IMR-90 (cell line): ENCODE measurements at regions not wholly inside any gene's neighbourhood (a gene's known extent, or its start where the extent isn't known, plus 50 kb on each side); places are given as distances from the start of the nearest gene placed in this dataset.

ENCODE experiments used
- ATAC-seq: fragments of 200-7000 bp; cut with Tn5 transposase; 2 replicates; pipeline ENCODE4 v1.9.1; 2020; ENCODE audit warnings: low read depth, mild to moderate bottlenecking, moderate library complexity
- BruUV-seq: library from RNA; stranded (reverse); fragments of 400-500 nt; replicated peaks from 2 replicates; lab custom pipeline; 2021; lab: Mats Ljungman, UMichigan
- CTCF ChIA-PET: fragments of 300-600 bp; formaldehyde crosslinking; extraction: SDS; loops from one replicate; lab custom pipeline; 2021; ENCODE audit warnings: antibody characterized with exemption; lab: Yijun Ruan, JAX
- POLR2A ChIA-PET: fragments of 300-600 bp; sonication (Branson Sonifier 250); formaldehyde crosslinking; loops from one replicate; lab custom pipeline; 2022; ENCODE audit warnings: antibody characterized with exemption; ENCODE audit not compliant: unreplicated experiment; lab: Charles Lee
- DNase-seq: peaks from one replicate; pipeline ENCODE4 v3.0.0; 2013
- H2AFZ ChIP-seq: replicated peaks from 2 replicates; pipeline ENCODE3; 2013; ENCODE audit warnings: low read length, mild to moderate bottlenecking; ENCODE audit not compliant: poor library complexity
- H2AK5ac ChIP-seq: 2 replicates; pipeline ENCODE4 v1.6.1; 2013; ENCODE audit warnings: low read depth, low read length, inconsistent platforms
- H2AK9ac ChIP-seq: replicated peaks from 2 replicates; pipeline ENCODE3; 2013; ENCODE audit warnings: mild to moderate bottlenecking, low read depth, low read length, moderate library complexity; ENCODE audit not compliant: poor library complexity
- H2BK120ac ChIP-seq: 2 replicates; pipeline ENCODE4 v1.6.1; 2013; ENCODE audit warnings: low read depth, low read length, inconsistent platforms
- H2BK15ac ChIP-seq: 3 replicates; pipeline ENCODE4 v1.6.1; 2013; ENCODE audit warnings: low read depth, low read length, inconsistent platforms
- H2BK20ac ChIP-seq: 2 replicates; pipeline ENCODE4 v1.6.1; 2013; ENCODE audit warnings: low read depth, mild to moderate bottlenecking, inconsistent platforms, low read length, moderate library complexity
- H2BK5ac ChIP-seq: 2 replicates; pipeline ENCODE4 v1.6.1; 2013; ENCODE audit warnings: mild to moderate bottlenecking, low read depth, low read length, inconsistent platforms; ENCODE audit not compliant: poor library complexity, severe bottlenecking
- H3K14ac ChIP-seq: replicated peaks from 2 replicates; pipeline ENCODE4 v1.6.1; 2013; ENCODE audit warnings: low read depth, low read length, inconsistent platforms
- H3K18ac ChIP-seq: 2 replicates; pipeline ENCODE4 v1.6.1; 2013; ENCODE audit warnings: low read depth, low read length, control low read depth
- H3K23ac ChIP-seq: 2 replicates; pipeline ENCODE4 v1.6.1; 2013; ENCODE audit warnings: low read depth, low read length, inconsistent platforms
- H3K27ac ChIP-seq: 2 replicates; pipeline ENCODE4 v1.5.1; 2013; ENCODE audit warnings: mild to moderate bottlenecking, control low read depth, low read length; ENCODE audit not compliant: insufficient read depth
- H3K27me3 ChIP-seq: 2 replicates; pipeline ENCODE4 v1.6.1; 2013; ENCODE audit warnings: low read length; ENCODE audit not compliant: control insufficient read depth, insufficient read depth
- H3K36me3 ChIP-seq: 2 replicates; pipeline ENCODE4 v1.6.1; 2013; ENCODE audit warnings: low read length, mixed read lengths; ENCODE audit not compliant: control insufficient read depth, insufficient read depth
- H3K4ac ChIP-seq: 2 replicates; pipeline ENCODE4 v1.6.1; 2013; ENCODE audit warnings: low read depth, low read length, inconsistent platforms
- H3K4me1 ChIP-seq: 2 replicates; pipeline ENCODE4 v1.6.1; 2013; ENCODE audit warnings: low read length, mixed read lengths; ENCODE audit not compliant: control insufficient read depth, insufficient read depth
- H3K4me2 ChIP-seq: 2 replicates; pipeline ENCODE4 v1.6.1; 2013; ENCODE audit warnings: low read depth, mild to moderate bottlenecking, control low read depth, low read length, moderate library complexity
- H3K4me3 ChIP-seq: 2 replicates; pipeline ENCODE4 v1.5.1; 2013; ENCODE audit warnings: low read depth, mild to moderate bottlenecking, control low read depth, low read length, moderate library complexity; ENCODE audit not compliant: insufficient read depth
- H3K56ac ChIP-seq: 2 replicates; pipeline ENCODE4 v1.6.1; 2013; ENCODE audit warnings: low read length, inconsistent platforms; ENCODE audit not compliant: insufficient read depth; ENCODE audit errors: extremely low read depth
- H3K79me1 ChIP-seq, 2 experiments: 2 replicates each; pipeline ENCODE4 v1.6.1; 2013; ENCODE audit warnings: low read length in 2 of 2, inconsistent platforms in 1 of 2, low read depth in 1 of 2
- H3K9ac ChIP-seq: 2 replicates; pipeline ENCODE4 v1.6.1; 2013; ENCODE audit warnings: low read depth, low read length, control low read depth
- H3K9me1 ChIP-seq: 2 replicates; pipeline ENCODE4 v1.6.1; 2013; ENCODE audit warnings: low read length, inconsistent platforms; ENCODE audit not compliant: insufficient read depth
- H3K9me3 ChIP-seq: 2 replicates; pipeline ENCODE4 v1.6.1; 2013; ENCODE audit warnings: low read length; ENCODE audit not compliant: control insufficient read depth, insufficient read depth
- H4K20me1 ChIP-seq: 2 replicates; pipeline ENCODE4 v1.6.1; 2013; ENCODE audit warnings: low read length, inconsistent platforms; ENCODE audit not compliant: insufficient read depth
- H4K5ac ChIP-seq: 2 replicates; pipeline ENCODE4 v1.6.1; 2013; ENCODE audit warnings: mild to moderate bottlenecking, low read depth, low read length, control low read depth
- H4K8ac ChIP-seq, 2 experiments: 2 replicates each; pipeline ENCODE4 v1.6.1; 2013; ENCODE audit warnings: low read depth in 2 of 2, low read length in 2 of 2, control low read depth in 1 of 2, inconsistent platforms in 1 of 2
- H4K91ac ChIP-seq: 2 replicates; pipeline ENCODE4 v1.6.1; 2013; ENCODE audit warnings: low read depth, low read length, inconsistent platforms; ENCODE audit not compliant: insufficient read depth
- BHLHE40 ChIP-seq: fragments of 150-350 bp; IDR thresholded peaks from 2 replicates; pipeline ENCODE4 v1.6.1; 2016; ENCODE audit warnings: mild to moderate bottlenecking, low read depth, low read length
- CEBPB ChIP-seq: IDR thresholded peaks from 2 replicates; pipeline ENCODE4 v1.6.1; 2012; ENCODE audit warnings: low read depth, low read length, improper control_type of control experiment
- FOS ChIP-seq: fragments of 150-350 bp; IDR thresholded peaks from 2 replicates; pipeline ENCODE4 v1.6.1; 2016; ENCODE audit warnings: low read depth, low read length
- MAFK ChIP-seq: IDR thresholded peaks from 2 replicates; pipeline ENCODE4 v1.6.1; 2012; ENCODE audit warnings: low read depth, low read length, improper control_type of control experiment
- MAZ ChIP-seq: IDR thresholded peaks from 2 replicates; pipeline ENCODE4 v1.6.1; 2012; ENCODE audit warnings: low read depth, mild to moderate bottlenecking, low read length, improper control_type of control experiment, moderate library complexity, borderline replicate concordance
- MXI1 ChIP-seq: IDR thresholded peaks from 2 replicates; pipeline ENCODE4 v1.6.1; 2012; ENCODE audit warnings: low read depth, mild to moderate bottlenecking, low read length, moderate library complexity, borderline replicate concordance
- RAD21 ChIP-seq: IDR thresholded peaks from 2 replicates; pipeline ENCODE4 v1.6.1; 2012; ENCODE audit warnings: low read length, improper control_type of control experiment
- RCOR1 ChIP-seq: IDR thresholded peaks from 2 replicates; pipeline ENCODE4 v1.6.1; 2012; ENCODE audit warnings: mild to moderate bottlenecking, low read length, improper control_type of control experiment; ENCODE audit not compliant: insufficient replicate concordance
- SMC3 ChIP-seq: fragments of 150-350 bp; IDR thresholded peaks from 2 replicates; pipeline ENCODE4 v1.6.1; 2016; ENCODE audit warnings: low read depth, mild to moderate bottlenecking, antibody characterized with exemption, low read length, moderate library complexity
- WGBS, 2 experiments: methylation state at CpG; one replicate each; pipeline versions ENCODE4 v1.1.5 to v1.1.7; 2013; ENCODE audit warnings: missing lambda C conversion rate in 2 of 2; ENCODE audit not compliant: insufficient read length in 1 of 2; ENCODE audit errors: extremely low coverage in 2 of 2; 5-methylcytosine and 5-hydroxymethylcytosine counted together
- dilution Hi-C: fragments of 300-500 bp; cut with HindIII; formaldehyde crosslinking; loops from one replicate; pipeline ENCODE4 v1.14.3; 2018; ENCODE audit warnings: low sequenced_read_pairs; ENCODE audit not compliant: unreplicated experiment
- in situ Hi-C: fragments of 300-500 bp; cut with MboI; formaldehyde crosslinking; loops from 3 replicates; pipeline ENCODE4 v1.14.3; 2019; ENCODE audit warnings: low sequenced_read_pairs, inconsistent platforms, mixed read lengths
- intact Hi-C: fragments of 100-400 bp; cut with micrococcal nuclease; formaldehyde crosslinking; loops from 2 replicates; pipeline ENCODE4 v1.10.0; 2022
- TF ChIP-seq, protein P1 (sequence below): fragments of 150-350 bp; IDR thresholded peaks from 2 replicates; pipeline ENCODE4 v1.6.1; 2016; ENCODE audit warnings: low read depth, mild to moderate bottlenecking, low read length, moderate library complexity, borderline replicate concordance
- TF ChIP-seq, protein P2 (sequence below): fragments of 150-350 bp; IDR thresholded peaks from 2 replicates; pipeline ENCODE4 v1.6.1; 2017; ENCODE audit warnings: mild to moderate bottlenecking, antibody characterized with exemption, low read length, low read depth
- TF ChIP-seq, protein P3 (sequence below): conservative IDR thresholded peaks from 2 replicates; pipeline ENCODE4 v1.5.1; 2012; ENCODE audit warnings: mild to moderate bottlenecking, low read depth, low read length, improper control_type of control experiment

DNA sequence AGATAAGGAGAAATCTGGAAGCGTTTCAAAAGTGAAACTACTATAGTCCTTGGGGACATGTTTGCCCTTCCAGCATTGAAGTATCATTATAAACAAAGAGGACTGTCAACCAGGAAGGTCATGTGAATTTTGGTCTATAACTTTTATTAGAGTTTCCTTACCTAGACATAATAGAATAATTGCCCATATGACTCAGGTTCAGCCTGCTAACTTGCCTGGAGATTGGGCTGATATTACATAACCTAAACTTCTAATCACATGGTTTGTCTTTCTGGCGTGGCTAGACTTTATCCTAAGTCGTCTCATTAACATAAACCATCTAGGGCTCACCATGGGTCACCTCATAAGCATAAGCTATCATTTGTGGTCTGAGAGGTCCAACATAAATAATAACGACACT is 775.9 kb downstream of the CENPC start:
- H2AFZ ChIP-seq = no peak overlapping the region
- intact Hi-C loops (no loop called here), dilution Hi-C loops (no loop called here), in situ Hi-C loops (no loop called here)
- H3K79me1 ChIP-seq = no peaks in the 10 kb centered on the region
- no peak overlapping the region for H3K4me3 ChIP-seq
- no peaks in the 10 kb centered on the region for H3K9me1 ChIP-seq
- no peak overlapping the region for H2AK9ac ChIP-seq
- no peaks in the 10 kb centered on the region for H3K4me1 ChIP-seq
- H2BK20ac ChIP-seq = no peak overlapping the region
- no peak overlapping the region for H4K8ac ChIP-seq
- no peak overlapping the region for H2BK5ac ChIP-seq
- H3K23ac ChIP-seq = no peak overlapping the region
- 20% methylated on average over 1 of the region's 4 CpGs; no CpG with 5 or more reads in 1 of the 2 experiments for WGBS, 2 experiments
- CTCF ChIA-PET = no interaction called here
- H2AK5ac ChIP-seq = no peak overlapping the region
- H3K9me3 ChIP-seq = peaks cover 2% of the 10 kb centered on the region; the same call in 1 of the 2 replicates
- no peaks in the 10 kb centered on the region for H3K27me3 ChIP-seq
- H4K20me1 ChIP-seq = no peaks in the 10 kb centered on the region
- DNase-seq = no peak
- no peak overlapping the region for H3K4me2 ChIP-seq
- no peak overlapping the region for H3K56ac ChIP-seq
- H3K36me3 ChIP-seq = no peaks in the 10 kb centered on the region
- no peak overlapping the region for H4K5ac ChIP-seq
- H2BK15ac ChIP-seq = no peak overlapping the region
- H3K18ac ChIP-seq = no peak overlapping the region
- H4K91ac ChIP-seq = no peak overlapping the region
- BruUV-seq = no TSS peak
- H3K9ac ChIP-seq = no peak overlapping the region
- H3K14ac ChIP-seq = no peak overlapping the region
- POLR2A ChIA-PET = no interaction called here
- H3K27ac ChIP-seq = no peak overlapping the region
- no peak overlapping the region for H3K4ac ChIP-seq
- no peak overlapping the region for H2BK120ac ChIP-seq
- ATAC-seq = no peak
- no peak for TF ChIP-seq FOS
- no peak for TF ChIP-seq RCOR1
- no peak for TF ChIP-seq CEBPB
- TF ChIP-seq, protein P1, sequence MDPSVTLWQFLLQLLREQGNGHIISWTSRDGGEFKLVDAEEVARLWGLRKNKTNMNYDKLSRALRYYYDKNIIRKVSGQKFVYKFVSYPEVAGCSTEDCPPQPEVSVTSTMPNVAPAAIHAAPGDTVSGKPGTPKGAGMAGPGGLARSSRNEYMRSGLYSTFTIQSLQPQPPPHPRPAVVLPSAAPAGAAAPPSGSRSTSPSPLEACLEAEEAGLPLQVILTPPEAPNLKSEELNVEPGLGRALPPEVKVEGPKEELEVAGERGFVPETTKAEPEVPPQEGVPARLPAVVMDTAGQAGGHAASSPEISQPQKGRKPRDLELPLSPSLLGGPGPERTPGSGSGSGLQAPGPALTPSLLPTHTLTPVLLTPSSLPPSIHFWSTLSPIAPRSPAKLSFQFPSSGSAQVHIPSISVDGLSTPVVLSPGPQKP = no peak
- TF ChIP-seq RAD21 = no peak
- TF ChIP-seq, protein P2, sequence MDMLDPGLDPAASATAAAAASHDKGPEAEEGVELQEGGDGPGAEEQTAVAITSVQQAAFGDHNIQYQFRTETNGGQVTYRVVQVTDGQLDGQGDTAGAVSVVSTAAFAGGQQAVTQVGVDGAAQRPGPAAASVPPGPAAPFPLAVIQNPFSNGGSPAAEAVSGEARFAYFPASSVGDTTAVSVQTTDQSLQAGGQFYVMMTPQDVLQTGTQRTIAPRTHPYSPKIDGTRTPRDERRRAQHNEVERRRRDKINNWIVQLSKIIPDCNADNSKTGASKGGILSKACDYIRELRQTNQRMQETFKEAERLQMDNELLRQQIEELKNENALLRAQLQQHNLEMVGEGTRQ = no peak
- TF ChIP-seq MXI1 = no peak
- no peak for TF ChIP-seq MAFK
- TF ChIP-seq, protein P3, sequence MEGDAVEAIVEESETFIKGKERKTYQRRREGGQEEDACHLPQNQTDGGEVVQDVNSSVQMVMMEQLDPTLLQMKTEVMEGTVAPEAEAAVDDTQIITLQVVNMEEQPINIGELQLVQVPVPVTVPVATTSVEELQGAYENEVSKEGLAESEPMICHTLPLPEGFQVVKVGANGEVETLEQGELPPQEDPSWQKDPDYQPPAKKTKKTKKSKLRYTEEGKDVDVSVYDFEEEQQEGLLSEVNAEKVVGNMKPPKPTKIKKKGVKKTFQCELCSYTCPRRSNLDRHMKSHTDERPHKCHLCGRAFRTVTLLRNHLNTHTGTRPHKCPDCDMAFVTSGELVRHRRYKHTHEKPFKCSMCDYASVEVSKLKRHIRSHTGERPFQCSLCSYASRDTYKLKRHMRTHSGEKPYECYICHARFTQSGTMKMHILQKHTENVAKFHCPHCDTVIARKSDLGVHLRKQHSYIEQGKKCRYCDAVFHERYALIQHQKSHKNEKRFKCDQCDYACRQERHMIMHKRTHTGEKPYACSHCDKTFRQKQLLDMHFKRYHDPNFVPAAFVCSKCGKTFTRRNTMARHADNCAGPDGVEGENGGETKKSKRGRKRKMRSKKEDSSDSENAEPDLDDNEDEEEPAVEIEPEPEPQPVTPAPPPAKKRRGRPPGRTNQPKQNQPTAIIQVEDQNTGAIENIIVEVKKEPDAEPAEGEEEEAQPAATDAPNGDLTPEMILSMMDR = no peak
- TF ChIP-seq BHLHE40 = no peak
- TF ChIP-seq MAZ = no peak
- no peak for TF ChIP-seq SMC3
